Activated T-cell treated with anti-CD3 and anti-CD28 coated beads for 24 hours (primary cell): ENCODE measurements at regions not wholly inside any gene's neighbourhood (a gene's known extent, or its start where the extent isn't known, plus 50 kb on each side); places are given as distances from the start of the nearest gene placed in this dataset.

Source experiments
- DNase-seq: peaks from one replicate; pipeline ENCODE4 v3.0.0-alpha.2; 2020; ENCODE audit warnings: low read depth

- DNase-seq = no peak
Observed at GRCh38 chr5:81914696-81915095, 57.1 kb upstream of the ATG10 start.

- no peak for DNase-seq
Observed at GRCh38 chr5:81912933-81913332, 58.9 kb upstream of the ATG10 start.

- no peak for DNase-seq
Observed at GRCh38 chr5:81909677-81910076, 62.1 kb upstream of the ATG10 start.

- DNase-seq = no peak
Observed at GRCh38 chr5:81908771-81909170, 63.1 kb upstream of the ATG10 start.

- DNase-seq = no peak
Observed at GRCh38 chr5:81908044-81908443, 63.8 kb upstream of the ATG10 start.

GRCh38 chr5:81907012-81907635, 64.7 kb upstream of the ATG10 start:
- DNase-seq = no peak

- no peak for DNase-seq
Observed at GRCh38 chr5:81906086-81906485, 65.7 kb upstream of the ATG10 start.

- DNase-seq = no peak
Observed at GRCh38 chr5:81904861-81905260, 67.0 kb upstream of the ATG10 start.

- DNase-seq = no peak
Observed at GRCh38 chr5:81904166-81904565, 67.7 kb upstream of the ATG10 start.

GRCh38 chr5:81901586-81901985, 70.2 kb upstream of the ATG10 start:
- no peak for DNase-seq

- DNase-seq = no peak
Observed at GRCh38 chr5:81899123-81899522, 72.7 kb upstream of the ATG10 start.

- no peak for DNase-seq
Observed at GRCh38 chr5:81898403-81898802, 73.4 kb upstream of the ATG10 start.

GRCh38 chr5:81896764-81897163, 75.1 kb upstream of the ATG10 start:
- no peak for DNase-seq

- no peak for DNase-seq
Observed at GRCh38 chr5:81895307-81895706, 76.5 kb upstream of the ATG10 start.

GRCh38 chr5:81893961-81894360, 77.9 kb upstream of the ATG10 start:
- no peak for DNase-seq

- no peak for DNase-seq
Observed at GRCh38 chr5:81884871-81885270, 87.0 kb upstream of the ATG10 start.

GRCh38 chr5:81883371-81883770, 88.5 kb upstream of the ATG10 start:
- no peak for DNase-seq

- DNase-seq = no peak
Observed at GRCh38 chr5:81881595-81881994, 90.2 kb upstream of the ATG10 start.

GRCh38 chr5:81879936-81880335, 91.9 kb upstream of the ATG10 start:
- no peak for DNase-seq

- DNase-seq = no peak
Observed at GRCh38 chr5:81878333-81878732, 93.5 kb upstream of the ATG10 start.

GRCh38 chr5:81866994-81867393, 104.8 kb upstream of the ATG10 start:
- no peak for DNase-seq

- no peak for DNase-seq
Observed at GRCh38 chr5:81860778-81861177, 109.9 kb upstream of the SSBP2 start.

- DNase-seq = no peak
Observed at GRCh38 chr5:81859624-81860023, 108.7 kb upstream of the SSBP2 start.
